ENCODE measurements at regions not wholly inside any gene's neighbourhood (a gene's known extent, or its start where the extent isn't known, plus 50 kb on each side); places are given as distances from the start of the nearest gene placed in this dataset.

DNA sequence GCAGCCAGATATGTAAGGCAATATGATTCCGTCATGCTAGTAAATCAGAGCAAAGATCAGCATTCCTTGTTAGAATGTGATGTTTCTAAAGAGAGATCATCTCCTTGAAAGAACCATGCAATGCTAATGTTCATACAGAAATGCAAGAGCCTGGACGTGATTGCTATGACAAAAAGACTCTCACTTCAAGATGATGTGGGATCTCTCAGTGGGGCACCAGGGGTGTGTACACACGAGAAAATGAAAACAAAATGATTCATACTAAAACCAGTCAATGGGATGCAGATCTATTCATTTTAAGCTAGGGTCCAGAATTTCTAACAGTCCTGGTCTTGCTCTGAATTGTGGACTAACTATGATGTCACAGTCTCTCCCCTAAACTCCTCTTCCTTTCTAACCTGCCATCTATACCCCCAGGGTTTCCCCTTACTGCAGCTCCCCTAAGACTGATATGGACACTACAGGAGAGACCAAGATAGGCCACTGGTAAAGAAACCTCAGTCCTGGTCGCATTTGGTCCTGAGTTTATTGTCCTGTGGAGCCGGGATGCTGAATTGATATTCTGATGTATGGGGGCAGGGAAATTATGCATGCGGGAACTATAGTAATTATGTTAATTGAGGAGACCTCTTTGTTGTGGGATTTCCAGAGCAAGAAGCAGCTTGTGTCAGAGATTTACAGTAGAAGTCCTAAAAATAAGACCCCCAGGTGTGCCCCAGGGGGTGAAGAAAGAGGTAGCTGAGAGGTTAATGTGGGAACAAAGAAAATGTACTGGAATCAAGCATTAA is 179.0 kb downstream of the PMP22 start:
- intact Hi-C loops (cut with micrococcal nuclease): no loop called here
- Histone ChIP-seq H3K9ac (ENCODE audit: low read length) (no peak overlapping the region), H3K27ac (ENCODE audit: low read depth, low read length) (no peak overlapping the region), H3K4me2 (ENCODE audit: low read length) (no peak overlapping the region), H2AFZ (ENCODE audit: low read depth, low read length, poor library complexity, severe bottlenecking) (no peak overlapping the region), H3K9me2 (ENCODE audit: insufficient read depth) (no peaks in the 10 kb centered on the region), H3K36me3 (ENCODE audit: control insufficient read depth in 1 of 2, insufficient read depth in 2 of 2, low read length in 2 of 2) (no peaks in the 10 kb centered on the region), H3K9me3 (ENCODE audit: control insufficient read depth in 1 of 2, insufficient read depth in 1 of 2, low read depth in 1 of 2, low read length in 2 of 2) (no peaks in the 10 kb centered on the region), H3K4me1 (ENCODE audit: control insufficient read depth in 1 of 2, insufficient read depth in 2 of 2, low read length in 2 of 2) (no peaks in the 10 kb centered on the region), H3K4me3 (replicated peaks in 1 of 2; ENCODE audit: low read depth in 1 of 2, low read length in 2 of 2) (no peak overlapping the region), H3K27me3 (ENCODE audit: insufficient read depth, low read length) (peaks cover 54% of the 10 kb centered on the region), H4K20me1 (ENCODE audit: insufficient read depth) (no peaks in the 10 kb centered on the region), H3K79me2 (ENCODE audit: insufficient read depth, low read length) (no peaks in the 10 kb centered on the region)
- ChIA-PET RAD21 (ENCODE audit: low non-redundant PET in 1 of 2, low total read pairs in 2 of 2, uncharacterized antibody in 2 of 2, unreplicated experiment in 2 of 2) (no interaction called here), POLR2A (no interaction called here), CTCF (no interaction called here)
- no peak for TF ChIP-seq MAX (IDR thresholded peaks at IDR 0.05)
- TF ChIP-seq POLR2A (IDR thresholded peaks at IDR 0.05; ENCODE audit: borderline replicate concordance, extremely low read depth, insufficient read depth, insufficient read length): no peak
- no peak for TF ChIP-seq ZNF274 (IDR thresholded peaks at IDR 0.05; ENCODE audit: low read depth, low read length)
- no peak for TF ChIP-seq EZH2 (IDR thresholded peaks at IDR 0.05)
- TF ChIP-seq CEBPB (IDR thresholded peaks at IDR 0.05; ENCODE audit: low read depth): no peak
- no peak for TF ChIP-seq YY1 (IDR thresholded peaks at IDR 0.05; ENCODE audit: extremely low read depth, insufficient replicate concordance, low read depth, low read length)
- TF ChIP-seq TCF7L2 (IDR thresholded peaks at IDR 0.05; ENCODE audit: borderline replicate concordance, extremely low read depth, insufficient read depth, insufficient read length): no peak
- TF ChIP-seq EZH2phosphoT487 (IDR thresholded peaks at IDR 0.05; ENCODE audit: borderline replicate concordance): no peak
- TF ChIP-seq ELF1 (IDR thresholded peaks at IDR 0.05; ENCODE audit: borderline replicate concordance, low read depth): no peak
- TF ChIP-seq CBX3 (IDR thresholded peaks at IDR 0.05; ENCODE audit: low read depth): no peak
- no peak for TF ChIP-seq SRF (IDR thresholded peaks at IDR 0.05; ENCODE audit: low read depth)
- no peak for ATAC-seq
- DNase-seq (ENCODE audit: low read depth, low spot score): no peak
- BruUV-seq (replicated peaks): no TSS peak

DNA sequence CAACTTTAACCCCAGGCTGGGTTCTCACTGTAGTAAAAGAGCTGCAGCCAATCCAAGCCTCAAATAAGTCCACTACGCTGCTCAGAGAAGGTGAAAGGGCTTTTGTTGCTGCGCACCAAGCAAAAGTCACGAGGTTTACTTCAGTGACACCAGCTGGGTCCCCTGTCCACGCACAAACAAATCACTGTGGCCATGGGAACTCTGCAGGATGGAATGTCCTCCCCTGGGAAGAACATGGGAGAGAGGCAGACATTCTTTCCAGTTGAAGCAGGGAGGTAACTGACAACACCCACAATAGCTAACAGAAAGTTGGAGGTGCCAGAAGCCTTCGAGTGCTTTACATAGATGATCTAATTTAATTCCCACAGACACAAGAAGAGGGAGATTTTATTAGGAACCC is 181.9 kb downstream of the PMP22 start:
- Histone ChIP-seq H3K9ac (ENCODE audit: low read length) (no peak overlapping the region), H3K4me1 (ENCODE audit: control insufficient read depth in 1 of 2, insufficient read depth in 2 of 2, low read length in 2 of 2) (no peaks in the 10 kb centered on the region), H3K27me3 (ENCODE audit: insufficient read depth, low read length) (peaks cover 62% of the 10 kb centered on the region), H3K4me2 (ENCODE audit: low read length) (no peak overlapping the region), H3K9me2 (ENCODE audit: insufficient read depth) (no peaks in the 10 kb centered on the region), H3K79me2 (ENCODE audit: insufficient read depth, low read length) (no peaks in the 10 kb centered on the region), H3K36me3 (ENCODE audit: control insufficient read depth in 1 of 2, insufficient read depth in 2 of 2, low read length in 2 of 2) (no peaks in the 10 kb centered on the region), H4K20me1 (ENCODE audit: insufficient read depth) (no peaks in the 10 kb centered on the region), H3K4me3 (replicated peaks in 1 of 2; ENCODE audit: low read depth in 1 of 2, low read length in 2 of 2) (no peak overlapping the region), H3K9me3 (ENCODE audit: control insufficient read depth in 1 of 2, insufficient read depth in 1 of 2, low read depth in 1 of 2, low read length in 2 of 2) (no peaks in the 10 kb centered on the region), H2AFZ (ENCODE audit: low read depth, low read length, poor library complexity, severe bottlenecking) (no peak overlapping the region), H3K27ac (ENCODE audit: low read depth, low read length) (no peak overlapping the region)
- intact Hi-C loops (cut with micrococcal nuclease): no loop called here
- DNase-seq (ENCODE audit: low read depth, low spot score) (no peak), ATAC-seq (no peak)
- ChIA-PET POLR2A (no interaction called here), CTCF (no interaction called here), RAD21 (ENCODE audit: low non-redundant PET in 1 of 2, low total read pairs in 2 of 2, uncharacterized antibody in 2 of 2, unreplicated experiment in 2 of 2) (no interaction called here)
- BruUV-seq (replicated peaks): no TSS peak
- TF ChIP-seq SP1 (IDR thresholded peaks at IDR 0.05; ENCODE audit: low read depth) (no peak), TCF7L2 (IDR thresholded peaks at IDR 0.05; ENCODE audit: borderline replicate concordance, extremely low read depth, insufficient read depth, insufficient read length) (no peak), SIN3A (IDR thresholded peaks at IDR 0.05; ENCODE audit: low read depth) (no peak), RAD21 (IDR thresholded peaks at IDR 0.05; ENCODE audit: low read depth) (no peak), SRF (IDR thresholded peaks at IDR 0.05; ENCODE audit: low read depth) (no peak), MAX (IDR thresholded peaks at IDR 0.05) (no peak), ZNF274 (IDR thresholded peaks at IDR 0.05; ENCODE audit: low read depth, low read length) (no peak), FOSL1 (IDR thresholded peaks at IDR 0.05; ENCODE audit: low read depth) (no peak), JUND (IDR thresholded peaks at IDR 0.05) (no peak), POLR2AphosphoS5 (IDR thresholded peaks at IDR 0.05; ENCODE audit: low read depth, low read length) (no peak), EZH2 (IDR thresholded peaks at IDR 0.05) (no peak)
- TF ChIP-seq, protein P1, sequence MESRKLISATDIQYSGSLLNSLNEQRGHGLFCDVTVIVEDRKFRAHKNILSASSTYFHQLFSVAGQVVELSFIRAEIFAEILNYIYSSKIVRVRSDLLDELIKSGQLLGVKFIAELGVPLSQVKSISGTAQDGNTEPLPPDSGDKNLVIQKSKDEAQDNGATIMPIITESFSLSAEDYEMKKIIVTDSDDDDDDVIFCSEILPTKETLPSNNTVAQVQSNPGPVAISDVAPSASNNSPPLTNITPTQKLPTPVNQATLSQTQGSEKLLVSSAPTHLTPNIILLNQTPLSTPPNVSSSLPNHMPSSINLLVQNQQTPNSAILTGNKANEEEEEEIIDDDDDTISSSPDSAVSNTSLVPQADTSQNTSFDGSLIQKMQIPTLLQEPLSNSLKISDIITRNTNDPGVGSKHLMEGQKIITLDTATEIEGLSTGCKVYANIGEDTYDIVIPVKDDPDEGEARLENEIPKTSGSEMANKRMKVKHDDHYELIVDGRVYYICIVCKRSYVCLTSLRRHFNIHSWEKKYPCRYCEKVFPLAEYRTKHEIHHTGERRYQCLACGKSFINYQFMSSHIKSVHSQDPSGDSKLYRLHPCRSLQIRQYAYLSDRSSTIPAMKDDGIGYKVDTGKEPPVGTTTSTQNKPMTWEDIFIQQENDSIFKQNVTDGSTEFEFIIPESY (IDR thresholded peaks at IDR 0.05; ENCODE audit: extremely low read depth, insufficient replicate concordance, low read length): no peak
